Uterus (tissue), 3 donors: ENCODE measurements at regions not wholly inside any gene's neighbourhood (a gene's known extent, or its start where the extent isn't known, plus 50 kb on each side); places are given as distances from the start of the nearest gene placed in this dataset.
A peak's percentile ranks its signal among the peaks of the same experiment; 100 is the strongest.

ENCODE experiments used
- DNase-seq, 2 donors: peaks; one replicate each; pipeline ENCODE4 v3.0.0-alpha.2; 2019 to 2020
- H3K27ac ChIP-seq, 2 donors: fragments of 200-600 bp; sonication (generic); 1 replicate in 1 of 2; 2 replicates in 1 of 2; pipeline ENCODE4 v1.5.1; 2016 to 2018
- H3K27me3 ChIP-seq, 2 donors: fragments of 200-600 bp; sonication (generic); one replicate each; pipeline ENCODE4 v1.5.1; 2018 to 2019; ENCODE audit warnings: control low read depth in 1 of 2
- H3K36me3 ChIP-seq, 2 donors: fragments of 200-600 bp; sonication (generic); one replicate each; pipeline ENCODE4 v1.5.1; 2019; ENCODE audit warnings: control low read depth in 1 of 2
- H3K4me1 ChIP-seq, 2 donors: fragments of 200-600 bp; sonication (generic); one replicate each; pipeline ENCODE4 v1.5.1; 2018 to 2019; ENCODE audit warnings: control low read depth in 1 of 2
- H3K4me3 ChIP-seq, 2 donors: fragments of 200-600 bp; sonication (generic); 1 replicate in 1 of 2; 2 replicates in 1 of 2; pipeline ENCODE4 v1.5.1; 2018 to 2019; ENCODE audit warnings: mild to moderate bottlenecking in 1 of 2
- H3K9me3 ChIP-seq, 2 donors: fragments of 200-600 bp; sonication (generic); one replicate each; pipeline ENCODE4 v1.5.1; 2019; ENCODE audit warnings: control low read depth in 1 of 2
- CTCF ChIP-seq, 4 experiments: fragments of 200-600 bp in 2 of 4; fragments of 450-650 bp in 2 of 4; sonication (generic) in 2 of 4; IDR thresholded peaks; one replicate each; pipeline ENCODE4 v1.5.1; 2016 to 2019; ENCODE audit warnings: antibody characterized with exemption in 4 of 4, mild to moderate bottlenecking in 2 of 4, moderate library complexity in 1 of 4
- POLR2A ChIP-seq, 2 donors: fragments of 450-650 bp; IDR thresholded peaks; one replicate each; pipeline ENCODE4 v1.6.1; 2016; ENCODE audit warnings: antibody characterized with exemption in 2 of 2, mild to moderate bottlenecking in 1 of 2, moderate library complexity in 1 of 2
- intact Hi-C: fragments of 100-400 bp; cut with DNase I; formaldehyde crosslinking; loops from one replicate; pipeline ENCODE4 v1.15.1; 2023; ENCODE audit warnings: low total_unique reads
- donor health status: DM: yes; HTN: yes; CAD: no.

GRCh38 chr6:44590471-44590870, 203.0 kb downstream of the CDC5L start:
- Histone ChIP-seq H3K4me3 (no peak overlapping the region), H3K36me3 (no peaks in the 10 kb centered on the region), H3K27me3 (no peaks in the 10 kb centered on the region), H3K9me3 (no peaks in the 10 kb centered on the region), H3K27ac (no peak overlapping the region), H3K4me1 (no peaks in the 10 kb centered on the region)
- intact Hi-C loops, result no loop called here
- no peak for DNase-seq
- TF ChIP-seq POLR2A (IDR thresholded peaks at IDR 0.05), result no peak
- no peak for TF ChIP-seq CTCF (IDR thresholded peaks at IDR 0.05)

GRCh38 chr6:44593539-44593944, 206.0 kb downstream of the CDC5L start:
- intact Hi-C loops, result no loop called here
- H3K9me3 ChIP-seq, result no peaks in the 10 kb centered on the region
- no peak overlapping the region for H3K27ac ChIP-seq
- H3K27me3 ChIP-seq, result no peaks in the 10 kb centered on the region
- TF ChIP-seq CTCF (IDR thresholded peaks at IDR 0.05) (peak in 1 of 4 experiments; percentile 18), POLR2A (IDR thresholded peaks at IDR 0.05) (no peak)
- peak in 1 of 2 donors; percentile 22 for DNase-seq
- H3K36me3 ChIP-seq, result no peaks in the 10 kb centered on the region
- H3K4me1 ChIP-seq, result no peaks in the 10 kb centered on the region
- no peak overlapping the region for H3K4me3 ChIP-seq

DNA sequence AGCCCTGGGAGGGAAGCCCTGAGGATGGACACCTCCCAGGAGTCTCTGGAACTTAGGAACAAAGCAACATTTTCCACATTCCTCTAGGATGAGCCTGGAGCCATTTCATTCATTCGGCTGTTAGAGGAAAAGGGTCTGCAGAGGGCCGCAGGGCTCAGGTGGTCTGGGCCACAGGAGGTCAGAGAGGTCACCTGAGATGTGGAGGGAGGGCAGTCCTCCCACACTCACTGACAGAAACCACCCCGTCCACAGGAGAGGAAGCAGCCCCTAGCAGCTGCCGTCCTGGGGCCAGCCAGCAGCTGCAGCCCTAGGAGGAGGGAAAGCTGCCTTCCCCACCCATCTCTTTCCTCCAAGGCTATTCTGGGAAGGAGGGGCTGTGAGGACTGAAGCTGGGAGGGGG, 207.0 kb downstream of the CDC5L start:
- H3K9me3 ChIP-seq, result no peaks in the 10 kb centered on the region
- H3K27me3 ChIP-seq, result no peaks in the 10 kb centered on the region
- H3K4me3 ChIP-seq, result no peak overlapping the region
- intact Hi-C loops, result no loop called here
- TF ChIP-seq CTCF (IDR thresholded peaks at IDR 0.05), result no peak
- DNase-seq, result no peak
- H3K27ac ChIP-seq, result no peak overlapping the region
- H3K36me3 ChIP-seq, result no peaks in the 10 kb centered on the region
- H3K4me1 ChIP-seq, result no peaks in the 10 kb centered on the region

DNA sequence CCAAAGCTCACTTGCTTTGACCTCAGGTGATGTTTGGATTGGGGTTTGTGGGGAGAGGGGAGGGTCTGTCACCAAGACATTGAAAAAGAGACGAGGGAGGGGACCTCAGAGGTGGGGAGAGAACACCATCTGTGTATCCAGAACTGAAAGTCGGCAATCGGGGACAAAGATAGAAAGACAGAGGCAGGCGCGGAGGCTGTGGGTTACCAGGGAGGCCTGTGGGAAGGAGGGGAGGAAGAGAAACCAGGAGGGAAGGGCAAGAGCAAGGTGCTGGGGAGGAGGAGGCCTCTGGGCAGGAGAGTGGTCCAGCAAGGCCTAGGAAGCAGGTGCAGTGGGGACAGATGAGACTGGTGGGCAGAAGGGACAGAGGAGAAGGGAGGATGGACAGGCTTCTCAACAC, 211.2 kb downstream of the CDC5L start:
- no peaks in the 10 kb centered on the region for H3K36me3 ChIP-seq
- no peaks in the 10 kb centered on the region for H3K4me1 ChIP-seq
- no peak for DNase-seq
- no peak overlapping the region for H3K27ac ChIP-seq
- TF ChIP-seq CTCF (IDR thresholded peaks at IDR 0.05), result no peak
- TF ChIP-seq POLR2A (IDR thresholded peaks at IDR 0.05), result no peak
- intact Hi-C loops, result no loop called here
- no peak overlapping the region for H3K4me3 ChIP-seq
- H3K9me3 ChIP-seq, result no peaks in the 10 kb centered on the region
- no peaks in the 10 kb centered on the region for H3K27me3 ChIP-seq

- DNase-seq, result no peak
- intact Hi-C loops, result no loop called here
Observed at GRCh38 chr6:44599672-44600071, 212.2 kb downstream of the CDC5L start.

More at GRCh38 chr6:44599672-44600071, 212.2 kb downstream of the CDC5L start:
- Histone ChIP-seq H3K9me3 (no peaks in the 10 kb centered on the region), H3K27ac (no peak overlapping the region), H3K27me3 (no peaks in the 10 kb centered on the region), H3K4me3 (no peak overlapping the region), H3K4me1 (no peaks in the 10 kb centered on the region), H3K36me3 (no peaks in the 10 kb centered on the region)
- TF ChIP-seq POLR2A (IDR thresholded peaks at IDR 0.05) (no peak), CTCF (IDR thresholded peaks at IDR 0.05) (no peak)
